ENCODE measurements at regions not wholly inside any gene's neighbourhood (a gene's known extent, or its start where the extent isn't known, plus 50 kb on each side); places are given as distances from the start of the nearest gene placed in this dataset.

DNA sequence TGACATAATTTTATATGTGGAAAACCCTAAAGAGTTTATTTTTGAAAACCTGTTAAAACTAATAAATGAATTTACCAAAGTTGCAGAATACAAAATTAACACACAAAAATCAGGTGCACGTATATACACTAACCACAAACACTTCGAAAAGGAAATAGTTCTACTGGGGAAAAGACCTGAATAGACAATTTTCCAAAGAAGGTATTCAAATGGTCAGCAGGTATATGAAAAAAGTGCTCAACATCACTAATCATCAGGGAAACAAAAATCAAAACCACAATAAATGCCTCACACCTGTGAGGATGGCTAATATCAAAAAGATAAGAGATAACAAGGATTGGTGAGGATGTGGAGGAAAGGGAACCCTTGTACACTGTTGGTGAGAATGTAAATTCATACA lies 110.6 kb downstream of the PXDC1 start:
- H3K4me3 ChIP-seq (ENCODE audit: low read depth, low read length) = no peak overlapping the region
- H3K9me3 ChIP-seq = no peaks in the 10 kb centered on the region
- H3K4me1 ChIP-seq = peaks cover 10% of the 10 kb centered on the region
- peaks cover 7% of the 10 kb centered on the region for H3K9me3 Mint-ChIP-seq (ENCODE audit: unreplicated experiment)
- H3K36me3 Mint-ChIP-seq (ENCODE audit: insufficient read depth, unreplicated experiment) = no peaks in the 10 kb centered on the region
- TF ChIP-seq, protein P1, sequence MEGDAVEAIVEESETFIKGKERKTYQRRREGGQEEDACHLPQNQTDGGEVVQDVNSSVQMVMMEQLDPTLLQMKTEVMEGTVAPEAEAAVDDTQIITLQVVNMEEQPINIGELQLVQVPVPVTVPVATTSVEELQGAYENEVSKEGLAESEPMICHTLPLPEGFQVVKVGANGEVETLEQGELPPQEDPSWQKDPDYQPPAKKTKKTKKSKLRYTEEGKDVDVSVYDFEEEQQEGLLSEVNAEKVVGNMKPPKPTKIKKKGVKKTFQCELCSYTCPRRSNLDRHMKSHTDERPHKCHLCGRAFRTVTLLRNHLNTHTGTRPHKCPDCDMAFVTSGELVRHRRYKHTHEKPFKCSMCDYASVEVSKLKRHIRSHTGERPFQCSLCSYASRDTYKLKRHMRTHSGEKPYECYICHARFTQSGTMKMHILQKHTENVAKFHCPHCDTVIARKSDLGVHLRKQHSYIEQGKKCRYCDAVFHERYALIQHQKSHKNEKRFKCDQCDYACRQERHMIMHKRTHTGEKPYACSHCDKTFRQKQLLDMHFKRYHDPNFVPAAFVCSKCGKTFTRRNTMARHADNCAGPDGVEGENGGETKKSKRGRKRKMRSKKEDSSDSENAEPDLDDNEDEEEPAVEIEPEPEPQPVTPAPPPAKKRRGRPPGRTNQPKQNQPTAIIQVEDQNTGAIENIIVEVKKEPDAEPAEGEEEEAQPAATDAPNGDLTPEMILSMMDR (IDR thresholded peaks at IDR 0.05; ENCODE audit: insufficient read depth in 1 of 2, low read depth in 1 of 2, low read length in 1 of 2, severe bottlenecking in 1 of 2, unreplicated experiment in 1 of 2) = no peak
- POLR2A ChIA-PET = no interaction called here
- no peak overlapping the region for H3K4me3 Mint-ChIP-seq (ENCODE audit: unreplicated experiment)
- H3K4me1 Mint-ChIP-seq (ENCODE audit: low read depth, unreplicated experiment) = peaks cover 7% of the 10 kb centered on the region
- no peak for DNase-seq
- no peaks in the 10 kb centered on the region for H3K27me3 ChIP-seq (replicated peaks; ENCODE audit: control insufficient read depth, insufficient read depth, low read length)
- no TSS peak for BruUV-seq (replicated peaks)
- CTCF ChIA-PET = no interaction called here
- H3K27ac Mint-ChIP-seq (ENCODE audit: unreplicated experiment) = no peak overlapping the region
- H3K27me3 Mint-ChIP-seq (ENCODE audit: insufficient read depth, unreplicated experiment) = no peaks in the 10 kb centered on the region
- intact Hi-C loops (cut with micrococcal nuclease; ENCODE audit: unreplicated experiment) = no loop called here
- no peaks in the 10 kb centered on the region for H3K36me3 ChIP-seq (ENCODE audit: control insufficient read depth, insufficient read depth, low read length)

DNA sequence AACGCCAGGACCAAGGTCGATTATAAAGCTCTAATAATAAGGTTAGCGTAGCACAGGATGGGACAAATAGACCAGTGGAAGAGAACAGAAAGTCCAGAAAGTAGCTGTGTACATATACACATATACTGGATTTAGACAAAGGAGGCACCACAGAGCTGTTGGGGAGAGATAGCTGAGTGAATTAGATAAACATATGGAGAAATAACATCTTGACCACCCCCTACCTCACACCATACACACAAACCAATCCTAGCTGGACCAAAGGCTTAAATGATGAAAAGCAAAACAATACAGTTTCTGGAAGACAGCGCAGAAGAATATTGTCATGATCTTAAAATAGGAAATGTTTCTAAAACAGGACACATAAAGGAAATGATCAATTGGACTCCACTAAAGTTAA lies 112.9 kb downstream of the PXDC1 start:
- no peak for DNase-seq
- intact Hi-C loops (cut with micrococcal nuclease; ENCODE audit: unreplicated experiment) = no loop called here
- ChIA-PET CTCF (no interaction called here), POLR2A (no interaction called here)
- Mint-ChIP-seq H3K4me1 (ENCODE audit: low read depth, unreplicated experiment) (peaks cover 7% of the 10 kb centered on the region), H3K4me3 (ENCODE audit: unreplicated experiment) (no peak overlapping the region), H3K36me3 (ENCODE audit: insufficient read depth, unreplicated experiment) (no peaks in the 10 kb centered on the region), H3K27me3 (ENCODE audit: insufficient read depth, unreplicated experiment) (no peaks in the 10 kb centered on the region), H3K27ac (ENCODE audit: unreplicated experiment) (no peak overlapping the region), H3K9me3 (ENCODE audit: unreplicated experiment) (peaks cover 7% of the 10 kb centered on the region)
- peaks cover 10% of the 10 kb centered on the region for H3K4me1 ChIP-seq
- H3K9me3 ChIP-seq = no peaks in the 10 kb centered on the region
- TF ChIP-seq, protein P1 (IDR thresholded peaks at IDR 0.05; ENCODE audit: insufficient read depth in 1 of 2, low read depth in 1 of 2, low read length in 1 of 2, severe bottlenecking in 1 of 2, unreplicated experiment in 1 of 2) = no peak
- no peaks in the 10 kb centered on the region for H3K27me3 ChIP-seq (replicated peaks; ENCODE audit: control insufficient read depth, insufficient read depth, low read length)
- no peak overlapping the region for H3K4me3 ChIP-seq (ENCODE audit: low read depth, low read length)
- BruUV-seq (replicated peaks) = no TSS peak
- no peaks in the 10 kb centered on the region for H3K36me3 ChIP-seq (ENCODE audit: control insufficient read depth, insufficient read depth, low read length)

DNA sequence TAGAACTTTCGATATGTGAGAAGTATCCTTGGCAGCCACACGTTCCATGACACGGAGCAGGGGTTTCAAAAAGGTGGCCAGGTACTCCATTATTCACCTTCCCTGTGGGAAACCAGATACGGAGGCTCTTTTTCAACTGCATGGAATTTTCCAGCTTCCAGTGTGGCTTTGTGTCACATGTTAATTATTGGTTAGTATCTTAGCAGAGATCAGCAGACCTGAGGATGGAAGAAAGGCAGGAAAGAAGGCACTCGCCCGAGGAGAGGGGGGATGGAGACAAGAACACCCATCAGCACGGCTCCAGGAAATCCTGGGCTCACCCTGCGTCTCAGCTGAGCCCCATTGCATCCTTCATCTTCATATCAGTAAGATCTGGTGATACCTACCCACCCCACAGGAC lies 115.5 kb downstream of the PXDC1 start:
- intact Hi-C loops (cut with micrococcal nuclease; ENCODE audit: unreplicated experiment) = no loop called here
- DNase-seq = no peak
- BruUV-seq (replicated peaks) = no TSS peak

More for the DNA sequence above, 115.5 kb downstream of the PXDC1 start:
- Histone ChIP-seq H3K4me3 (ENCODE audit: low read depth, low read length) (no peak overlapping the region), H3K36me3 (ENCODE audit: control insufficient read depth, insufficient read depth, low read length) (no peaks in the 10 kb centered on the region), H3K27me3 (replicated peaks; ENCODE audit: control insufficient read depth, insufficient read depth, low read length) (no peaks in the 10 kb centered on the region), H3K9me3 (no peaks in the 10 kb centered on the region), H3K4me1 (peaks cover 2% of the 10 kb centered on the region)
- Mint-ChIP-seq H3K9me3 (ENCODE audit: unreplicated experiment) (no peaks in the 10 kb centered on the region), H3K36me3 (ENCODE audit: insufficient read depth, unreplicated experiment) (no peaks in the 10 kb centered on the region), H3K4me3 (ENCODE audit: unreplicated experiment) (no peak overlapping the region), H3K27me3 (ENCODE audit: insufficient read depth, unreplicated experiment) (no peaks in the 10 kb centered on the region), H3K4me1 (ENCODE audit: low read depth, unreplicated experiment) (no peaks in the 10 kb centered on the region), H3K27ac (ENCODE audit: unreplicated experiment) (no peak overlapping the region)
- POLR2A ChIA-PET = no interaction called here
- CTCF ChIA-PET = no interaction called here
- TF ChIP-seq, protein P1 (IDR thresholded peaks at IDR 0.05; ENCODE audit: insufficient read depth in 1 of 2, low read depth in 1 of 2, low read length in 1 of 2, severe bottlenecking in 1 of 2, unreplicated experiment in 1 of 2) = no peak

All from Caco-2 (cell line).